ENCODE measurements at regions not wholly inside any gene's neighbourhood (a gene's known extent, or its start where the extent isn't known, plus 50 kb on each side); places are given as distances from the start of the nearest gene placed in this dataset.

DNA sequence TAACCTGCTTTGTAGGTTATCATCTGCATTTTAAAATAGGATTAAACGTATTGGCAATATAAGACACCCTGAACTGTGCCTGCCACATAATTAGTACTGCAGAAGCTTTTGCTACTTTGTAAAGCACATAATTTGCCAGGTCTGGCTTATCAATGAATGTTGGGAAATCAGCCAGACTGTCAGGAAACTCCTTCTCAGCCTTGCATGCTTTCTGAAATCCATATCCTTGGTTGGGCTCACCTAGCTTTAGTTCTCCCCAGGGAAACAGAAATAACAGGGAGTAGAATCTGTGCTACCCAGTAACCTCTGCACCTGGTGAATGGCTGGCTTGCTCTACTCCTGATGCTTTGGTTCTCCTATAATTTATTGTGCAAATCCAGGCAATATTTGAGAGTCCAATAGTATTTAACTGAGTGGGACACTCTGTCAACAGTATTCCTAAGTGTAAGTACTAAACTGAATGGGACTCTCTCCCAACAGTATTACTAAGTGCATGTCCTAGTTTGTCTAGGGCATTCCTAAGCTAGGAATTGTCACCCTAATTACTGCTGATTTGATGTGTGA lies 354.5 kb downstream of the WDR72 start (continued):
- TF ChIP-seq, protein P1, sequence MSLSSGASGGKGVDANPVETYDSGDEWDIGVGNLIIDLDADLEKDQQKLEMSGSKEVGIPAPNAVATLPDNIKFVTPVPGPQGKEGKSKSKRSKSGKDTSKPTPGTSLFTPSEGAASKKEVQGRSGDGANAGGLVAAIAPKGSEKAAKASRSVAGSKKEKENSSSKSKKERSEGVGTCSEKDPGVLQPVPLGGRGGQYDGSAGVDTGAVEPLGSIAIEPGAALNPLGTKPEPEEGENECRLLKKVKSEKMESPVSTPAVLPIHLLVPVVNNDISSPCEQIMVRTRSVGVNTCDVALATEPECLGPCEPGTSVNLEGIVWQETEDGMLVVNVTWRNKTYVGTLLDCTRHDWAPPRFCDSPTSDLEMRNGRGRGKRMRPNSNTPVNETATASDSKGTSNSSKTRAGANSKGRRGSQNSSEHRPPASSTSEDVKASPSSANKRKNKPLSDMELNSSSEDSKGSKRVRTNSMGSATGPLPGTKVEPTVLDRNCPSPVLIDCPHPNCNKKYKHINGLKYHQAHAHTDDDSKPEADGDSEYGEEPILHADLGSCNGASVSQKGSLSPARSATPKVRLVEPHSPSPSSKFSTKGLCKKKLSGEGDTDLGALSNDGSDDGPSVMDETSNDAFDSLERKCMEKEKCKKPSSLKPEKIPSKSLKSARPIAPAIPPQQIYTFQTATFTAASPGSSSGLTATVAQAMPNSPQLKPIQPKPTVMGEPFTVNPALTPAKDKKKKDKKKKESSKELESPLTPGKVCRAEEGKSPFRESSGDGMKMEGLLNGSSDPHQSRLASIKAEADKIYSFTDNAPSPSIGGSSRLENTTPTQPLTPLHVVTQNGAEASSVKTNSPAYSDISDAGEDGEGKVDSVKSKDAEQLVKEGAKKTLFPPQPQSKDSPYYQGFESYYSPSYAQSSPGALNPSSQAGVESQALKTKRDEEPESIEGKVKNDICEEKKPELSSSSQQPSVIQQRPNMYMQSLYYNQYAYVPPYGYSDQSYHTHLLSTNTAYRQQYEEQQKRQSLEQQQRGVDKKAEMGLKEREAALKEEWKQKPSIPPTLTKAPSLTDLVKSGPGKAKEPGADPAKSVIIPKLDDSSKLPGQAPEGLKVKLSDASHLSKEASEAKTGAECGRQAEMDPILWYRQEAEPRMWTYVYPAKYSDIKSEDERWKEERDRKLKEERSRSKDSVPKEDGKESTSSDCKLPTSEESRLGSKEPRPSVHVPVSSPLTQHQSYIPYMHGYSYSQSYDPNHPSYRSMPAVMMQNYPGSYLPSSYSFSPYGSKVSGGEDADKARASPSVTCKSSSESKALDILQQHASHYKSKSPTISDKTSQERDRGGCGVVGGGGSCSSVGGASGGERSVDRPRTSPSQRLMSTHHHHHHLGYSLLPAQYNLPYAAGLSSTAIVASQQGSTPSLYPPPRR (CRISPR knock-in tag; IDR thresholded peaks at IDR 0.05; ENCODE audit: borderline replicate concordance), result no peak
- TF ChIP-seq MAZ (CRISPR knock-in tag; conservative IDR thresholded peaks at IDR 0.05 in 1 of 2, IDR thresholded peaks at IDR 0.05 in 1 of 2), result no peak
- TF ChIP-seq MED1 (CRISPR knock-in tag; IDR thresholded peaks at IDR 0.05; ENCODE audit: borderline replicate concordance), result no peak
- no peak for TF ChIP-seq MLLT1 (IDR thresholded peaks at IDR 0.05)
